ENCODE measurements at regions not wholly inside any gene's neighbourhood (a gene's known extent, or its start where the extent isn't known, plus 50 kb on each side); places are given as distances from the start of the nearest gene placed in this dataset.

DNA sequence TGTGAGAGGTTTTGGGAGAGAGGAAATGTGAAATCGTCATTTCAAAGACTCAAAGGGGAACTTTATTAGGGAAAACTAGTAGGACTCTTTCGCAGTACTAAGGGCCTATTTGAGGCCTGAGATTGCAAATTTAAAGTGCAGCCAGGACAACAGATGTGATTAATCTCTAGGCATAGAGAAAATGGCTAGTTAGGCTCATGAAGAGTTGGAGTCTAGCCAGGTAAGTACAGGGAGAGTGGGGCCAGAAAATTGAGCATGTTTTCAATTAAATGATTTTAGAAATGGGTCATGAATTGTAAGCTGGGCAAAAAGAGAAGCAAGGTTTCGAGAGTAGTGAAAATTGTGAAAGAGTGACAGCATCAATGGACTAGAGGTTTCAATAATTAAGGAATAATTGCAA is 91.9 kb upstream of the LMNTD1 start:
- H3K4me2 ChIP-seq, result no peak overlapping the region
- H4K20me1 ChIP-seq, result no peaks in the 10 kb centered on the region
- H3K27me3 ChIP-seq, result no peaks in the 10 kb centered on the region
- H3K9ac ChIP-seq, result no peak overlapping the region
- no peaks in the 10 kb centered on the region for H3K36me3 ChIP-seq
- no peak for TF ChIP-seq Cebpa-rat (IDR thresholded peaks at IDR 0.05)
- H3K27ac ChIP-seq, result no peak overlapping the region
- H3K4me3 ChIP-seq, result no peak overlapping the region
- H3K9me3 ChIP-seq (replicated peaks in 1 of 11), result no peaks in the 10 kb centered on the region
- 0 out of 20 replicates have a peak, but pooled peaks cover 0 to 5% (median 0%) of the 10 kb centered on the region in 10 experiments for H3K4me1 ChIP-seq

- H3K27me3 ChIP-seq, result no peaks in the 10 kb centered on the region
- no peaks in the 10 kb centered on the region for H3K36me3 ChIP-seq
- H3K4me1 ChIP-seq, result 0 out of 20 replicates have a peak, but pooled peaks cover 0 to 5% (median 0%) of the 10 kb centered on the region in 10 experiments
- H3K27ac ChIP-seq, result no peak overlapping the region
- H3K4me2 ChIP-seq, result no peak overlapping the region
- no peak overlapping the region for H3K9ac ChIP-seq
- H4K20me1 ChIP-seq, result no peaks in the 10 kb centered on the region
- TF ChIP-seq Cebpa-rat (IDR thresholded peaks at IDR 0.05), result no peak
- no peaks in the 10 kb centered on the region for H3K9me3 ChIP-seq (replicated peaks in 1 of 11)
- H3K4me3 ChIP-seq, result no peak overlapping the region
Observed at GRCh38 chr12:25645427-25645826, 92.3 kb upstream of the LMNTD1 start.

- H3K27me3 ChIP-seq, result no peaks in the 10 kb centered on the region
- H3K9ac ChIP-seq, result no peak overlapping the region
- peaks cover 5 to 10% (median 7%) of the 10 kb centered on the region in 10 experiments; a peak in 15 of 20 replicates for H3K4me1 ChIP-seq
- no peaks in the 10 kb centered on the region for H3K36me3 ChIP-seq
- no peak overlapping the region for H3K27ac ChIP-seq
- TF ChIP-seq Cebpa-rat (IDR thresholded peaks at IDR 0.05), result no peak
- H3K4me3 ChIP-seq, result no peak overlapping the region
- H3K9me3 ChIP-seq (replicated peaks in 1 of 11), result no peaks in the 10 kb centered on the region
- H3K4me2 ChIP-seq, result no peak overlapping the region
- no peaks in the 10 kb centered on the region for H4K20me1 ChIP-seq
Observed at GRCh38 chr12:25651931-25652330, 98.8 kb upstream of the LMNTD1 start.

GRCh38 chr12:25652371-25652770 is 99.3 kb upstream of the LMNTD1 start:
- H3K9me3 ChIP-seq (replicated peaks in 1 of 11), result no peaks in the 10 kb centered on the region
- H3K4me3 ChIP-seq, result no peak overlapping the region
- H3K27ac ChIP-seq, result no peak overlapping the region
- no peak overlapping the region for H3K4me2 ChIP-seq
- TF ChIP-seq Cebpa-rat (IDR thresholded peaks at IDR 0.05), result no peak
- no peaks in the 10 kb centered on the region for H3K36me3 ChIP-seq
- no peaks in the 10 kb centered on the region for H4K20me1 ChIP-seq
- H3K9ac ChIP-seq, result no peak overlapping the region
- H3K27me3 ChIP-seq, result no peaks in the 10 kb centered on the region
- H3K4me1 ChIP-seq, result peaks cover 5 to 10% (median 7%) of the 10 kb centered on the region in 10 experiments; a peak in 15 of 20 replicates

DNA sequence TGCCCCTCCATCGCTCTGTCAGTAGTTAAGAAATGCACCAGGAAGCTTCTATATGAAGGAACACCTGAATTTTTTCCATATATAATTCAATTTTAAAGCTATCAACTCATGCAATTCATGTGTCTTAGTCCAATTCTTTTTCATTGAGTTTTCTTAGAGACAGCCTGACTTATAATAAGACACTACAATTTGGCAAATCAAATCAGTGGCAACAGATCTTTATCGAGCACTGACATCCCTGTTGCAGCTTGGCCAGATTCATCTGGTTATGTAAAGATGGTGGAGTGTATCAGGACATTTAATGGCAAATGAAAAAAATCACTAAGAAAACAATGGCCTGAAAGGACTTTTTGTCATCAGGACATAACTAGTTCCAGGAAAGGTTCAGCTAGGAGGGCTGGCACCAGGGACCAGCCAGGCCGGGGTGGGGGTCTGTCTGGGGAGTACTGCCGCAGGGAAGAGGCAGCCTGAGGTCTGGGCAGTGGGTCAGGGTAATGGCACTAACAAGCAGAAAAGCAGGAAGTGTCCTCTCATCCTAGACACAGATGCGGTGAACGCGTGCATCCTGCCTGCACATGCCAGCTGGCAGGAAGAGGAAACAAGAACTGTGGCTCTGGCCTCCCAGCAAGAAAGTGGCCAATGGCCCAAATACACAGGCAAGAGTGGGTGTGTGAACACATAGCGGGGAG is 100.5 kb upstream of the LMNTD1 start:
- H3K4me3 ChIP-seq, result no peak overlapping the region
- no peaks in the 10 kb centered on the region for H3K36me3 ChIP-seq
- H3K9ac ChIP-seq, result no peak overlapping the region
- H3K4me1 ChIP-seq, result peaks cover 5 to 10% (median 7%) of the 10 kb centered on the region in 10 experiments; a peak in 15 of 20 replicates
- TF ChIP-seq Cebpa-rat (IDR thresholded peaks at IDR 0.05), result no peak
- peak overlapping the region; percentile 9 to 49 (median 30); a peak in 18 of 22 replicates for H3K4me2 ChIP-seq
- H3K27ac ChIP-seq, result peak overlapping the region in 3 of 11 experiments; percentile 30 to 39 (median 35); a peak in 5 of 22 replicates
- no peaks in the 10 kb centered on the region for H4K20me1 ChIP-seq
- H3K27me3 ChIP-seq, result no peaks in the 10 kb centered on the region
- H3K9me3 ChIP-seq (replicated peaks in 1 of 11), result no peaks in the 10 kb centered on the region

DNA sequence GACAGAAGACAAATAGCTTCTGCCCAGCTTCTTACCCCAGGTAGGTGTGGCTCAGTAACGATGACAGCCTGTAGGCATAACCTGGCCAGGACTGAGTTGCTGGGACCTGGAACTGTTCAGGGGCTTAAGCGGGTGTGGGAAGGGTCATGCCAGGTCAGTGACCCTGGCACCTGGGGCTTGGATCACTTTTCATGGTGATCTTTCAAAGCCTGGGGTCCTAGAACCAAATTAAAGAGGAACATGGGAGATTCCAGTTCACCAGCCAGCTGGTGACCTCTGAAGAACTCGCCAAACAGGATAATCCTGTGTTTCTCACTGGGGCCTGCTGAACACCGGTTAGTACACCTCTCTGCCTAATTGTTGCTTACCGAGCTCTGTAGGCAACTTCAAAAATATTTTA is 102.6 kb upstream of the LMNTD1 start:
- H3K27ac ChIP-seq, result no peak overlapping the region
- H3K9ac ChIP-seq, result no peak overlapping the region
- no peak overlapping the region for H3K4me2 ChIP-seq
- H3K4me3 ChIP-seq, result no peak overlapping the region
- no peaks in the 10 kb centered on the region for H3K27me3 ChIP-seq
- TF ChIP-seq Cebpa-rat (IDR thresholded peaks at IDR 0.05), result no peak
- H3K9me3 ChIP-seq (replicated peaks in 1 of 11), result no peaks in the 10 kb centered on the region
- peaks cover 5 to 10% (median 7%) of the 10 kb centered on the region in 10 experiments; a peak in 15 of 20 replicates for H3K4me1 ChIP-seq
- no peaks in the 10 kb centered on the region for H4K20me1 ChIP-seq
- no peaks in the 10 kb centered on the region for H3K36me3 ChIP-seq

DNA sequence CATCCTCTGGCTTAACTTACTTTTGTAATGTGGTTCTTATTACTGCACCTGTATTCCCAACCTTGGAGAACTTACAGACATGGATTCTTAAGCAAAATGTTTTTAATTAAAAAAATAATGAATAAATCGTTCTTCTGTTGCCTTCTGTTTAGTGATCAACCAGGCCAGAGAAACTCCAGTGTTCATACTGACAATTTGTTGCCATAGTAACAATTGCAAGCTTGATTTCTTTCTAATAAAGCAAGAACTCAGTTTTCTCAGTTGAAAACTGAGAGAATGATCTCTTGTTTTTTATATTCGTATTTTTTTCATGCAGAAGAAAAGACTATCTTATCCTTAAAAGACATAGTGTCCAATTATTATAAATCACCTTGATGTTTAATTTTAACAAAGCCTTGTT is 106.5 kb upstream of the LMNTD1 start:
- Histone ChIP-seq H3K4me1 (no peaks in the 10 kb centered on the region), H3K36me3 (no peaks in the 10 kb centered on the region), H3K27ac (no peak overlapping the region), H3K9ac (no peak overlapping the region), H3K4me3 (no peak overlapping the region), H3K27me3 (no peaks in the 10 kb centered on the region), H4K20me1 (no peaks in the 10 kb centered on the region), H3K9me3 (replicated peaks in 1 of 11) (no peaks in the 10 kb centered on the region), H3K4me2 (no peak overlapping the region)
- TF ChIP-seq Cebpa-rat (IDR thresholded peaks at IDR 0.05), result no peak

- Histone ChIP-seq H3K27me3 (no peaks in the 10 kb centered on the region), H4K20me1 (no peaks in the 10 kb centered on the region), H3K9ac (no peak overlapping the region), H3K4me2 (no peak overlapping the region), H3K4me1 (no peaks in the 10 kb centered on the region), H3K36me3 (no peaks in the 10 kb centered on the region), H3K4me3 (no peak overlapping the region), H3K9me3 (replicated peaks in 1 of 11) (no peaks in the 10 kb centered on the region), H3K27ac (no peak overlapping the region)
- TF ChIP-seq Cebpa-rat (IDR thresholded peaks at IDR 0.05), result no peak
Observed at GRCh38 chr12:25670076-25671055, 117.3 kb upstream of the LMNTD1 start.

DNA sequence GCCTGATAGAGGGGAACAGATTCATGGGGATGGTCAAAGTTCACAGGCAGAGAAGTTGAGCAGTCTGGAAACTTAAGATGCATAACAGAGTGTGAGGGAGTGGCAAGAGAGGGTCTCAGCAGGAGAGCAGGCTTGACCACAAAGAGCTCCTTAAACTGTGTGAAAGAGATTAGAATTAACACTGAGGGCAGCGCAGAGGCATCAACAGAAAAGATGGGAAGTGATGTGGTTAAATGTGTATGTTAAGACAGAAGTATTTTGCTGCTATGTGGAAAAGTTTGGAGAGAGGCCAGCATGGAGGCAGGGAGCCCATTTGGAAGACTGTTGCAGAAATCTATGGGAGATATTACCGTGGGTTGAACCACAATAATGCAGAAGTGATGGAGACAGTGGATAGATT is 122.7 kb upstream of the LMNTD1 start:
- Histone ChIP-seq H3K9ac (no peak overlapping the region), H3K27ac (no peak overlapping the region), H3K4me1 (no peaks in the 10 kb centered on the region), H3K36me3 (no peaks in the 10 kb centered on the region), H3K4me3 (no peak overlapping the region), H3K9me3 (replicated peaks in 1 of 11) (no peaks in the 10 kb centered on the region), H3K27me3 (no peaks in the 10 kb centered on the region), H4K20me1 (no peaks in the 10 kb centered on the region), H3K4me2 (no peak overlapping the region)
- TF ChIP-seq Cebpa-rat (IDR thresholded peaks at IDR 0.05), result no peak
